ENCODE measurements at regions not wholly inside any gene's neighbourhood (a gene's known extent, or its start where the extent isn't known, plus 50 kb on each side); places are given as distances from the start of the nearest gene placed in this dataset.

- no peak for TF ChIP-seq CTCF (IDR thresholded peaks at IDR 0.05; ENCODE audit: insufficient read depth, low read depth, low read length)
- DNase-seq (ENCODE audit: low read depth), result no peak
- H3K4me3 ChIP-seq (ENCODE audit: low read depth, low read length), result no peak overlapping the region
Measured at GRCh38 chr16:5841974-5842373, 744.4 kb upstream of the EEF2KMT start.

GRCh38 chr16:5838725-5839124 is 741.1 kb upstream of the EEF2KMT start:
- TF ChIP-seq CTCF (IDR thresholded peaks at IDR 0.05; ENCODE audit: insufficient read depth, low read depth, low read length), result no peak
- no peak overlapping the region for H3K4me3 ChIP-seq (ENCODE audit: low read depth, low read length)
- DNase-seq (ENCODE audit: low read depth), result no peak

- no peak for TF ChIP-seq CTCF (IDR thresholded peaks at IDR 0.05; ENCODE audit: insufficient read depth, low read depth, low read length)
- DNase-seq (ENCODE audit: low read depth), result no peak
- no peak overlapping the region for H3K4me3 ChIP-seq (ENCODE audit: low read depth, low read length)
Measured at GRCh38 chr16:5838071-5838470, 740.5 kb upstream of the EEF2KMT start.

- DNase-seq (ENCODE audit: low read depth), result no peak
- TF ChIP-seq CTCF (IDR thresholded peaks at IDR 0.05; ENCODE audit: insufficient read depth, low read depth, low read length), result no peak
- H3K4me3 ChIP-seq (ENCODE audit: low read depth, low read length), result no peak overlapping the region
Measured at GRCh38 chr16:5837007-5837670, 739.5 kb upstream of the EEF2KMT start.

GRCh38 chr16:5835876-5836275 is 738.3 kb upstream of the EEF2KMT start:
- TF ChIP-seq CTCF (IDR thresholded peaks at IDR 0.05; ENCODE audit: insufficient read depth, low read depth, low read length), result no peak
- H3K4me3 ChIP-seq (ENCODE audit: low read depth, low read length), result no peak overlapping the region
- no peak for DNase-seq (ENCODE audit: low read depth)

- no peak for TF ChIP-seq CTCF (IDR thresholded peaks at IDR 0.05; ENCODE audit: insufficient read depth, low read depth, low read length)
- no peak for DNase-seq (ENCODE audit: low read depth)
Measured at GRCh38 chr16:5826332-5826731, 728.7 kb upstream of the EEF2KMT start.

GRCh38 chr16:5820472-5820871 is 722.9 kb upstream of the EEF2KMT start:
- H3K4me3 ChIP-seq (ENCODE audit: low read depth, low read length), result no peak overlapping the region
- no peak for TF ChIP-seq CTCF (IDR thresholded peaks at IDR 0.05; ENCODE audit: insufficient read depth, low read depth, low read length)
- no peak for DNase-seq (ENCODE audit: low read depth)

More at GRCh38 chr16:5826332-5826731, 728.7 kb upstream of the EEF2KMT start:
- no peak overlapping the region for H3K4me3 ChIP-seq (ENCODE audit: low read depth, low read length)

Data from fibroblast of villous mesenchyme (primary cell).